GM12878 (cell line): ENCODE measurements at regions not wholly inside any gene's neighbourhood (a gene's known extent, or its start where the extent isn't known, plus 50 kb on each side); places are given as distances from the start of the nearest gene placed in this dataset.

Experiments used
- ATF2 ChIP-seq: IDR thresholded peaks from 2 replicates; pipeline ENCODE4 v1.6.1; 2012; ENCODE audit warnings: low read length, inconsistent platforms
- BCL11A ChIP-seq: IDR thresholded peaks from 2 replicates; pipeline ENCODE4 v1.6.1; 2011; ENCODE audit warnings: low read depth, low read length
- CBFB ChIP-seq: IDR thresholded peaks from 2 replicates; pipeline ENCODE4 v1.6.1; 2016; ENCODE audit warnings: antibody characterized with exemption, low read depth
- EED ChIP-seq: sonication (generic); IDR thresholded peaks from 2 replicates; pipeline ENCODE4 v1.6.1; 2016; ENCODE audit warnings: antibody characterized with exemption, low read depth
- EP300 ChIP-seq, 2 experiments: fragments of 150-350 bp in 1 of 2; IDR thresholded peaks; 2 replicates each; pipeline ENCODE4 v1.6.1; 2011 to 2012; ENCODE audit warnings: low read depth in 2 of 2, low read length in 2 of 2, borderline replicate concordance in 1 of 2, improper control_type of control experiment in 1 of 2, inconsistent platforms in 1 of 2; ENCODE audit not compliant: control insufficient read depth in 1 of 2
- HDGF ChIP-seq: fragments of 450-650 bp; IDR thresholded peaks from 2 replicates; pipeline ENCODE4 v1.6.1; 2016; ENCODE audit warnings: antibody characterized with exemption
- IRF4 ChIP-seq: IDR thresholded peaks from 2 replicates; pipeline ENCODE4 v1.6.1; 2011; ENCODE audit warnings: low read depth, low read length
- JUNB ChIP-seq: IDR thresholded peaks from 2 replicates; pipeline ENCODE4 v1.6.1; 2016; ENCODE audit warnings: antibody characterized with exemption, mild to moderate bottlenecking
- KDM1A ChIP-seq: fragments of 200-600 bp; sonication (generic); IDR thresholded peaks from 2 replicates; pipeline ENCODE4 v1.6.1; 2016; ENCODE audit warnings: borderline replicate concordance
- MTA2 ChIP-seq: fragments of 450-650 bp; IDR thresholded peaks from 2 replicates; pipeline ENCODE4 v1.6.1; 2016; ENCODE audit warnings: low read depth, mild to moderate bottlenecking, moderate library complexity
- MTA3 ChIP-seq: IDR thresholded peaks from 2 replicates; pipeline ENCODE4 v1.6.1; 2012; ENCODE audit warnings: low read length, inconsistent platforms, borderline replicate concordance
- POLR2AphosphoS5 ChIP-seq: IDR thresholded peaks from 2 replicates; pipeline ENCODE4 v1.6.1; 2011; ENCODE audit warnings: mild to moderate bottlenecking, low read length, inconsistent platforms
- POU2F2 ChIP-seq: IDR thresholded peaks from 3 replicates; pipeline ENCODE4 v1.6.1; 2011; ENCODE audit warnings: low read depth, mild to moderate bottlenecking, low read length, borderline replicate concordance
- RAD51 ChIP-seq: fragments of 450-650 bp; IDR thresholded peaks from 2 replicates; pipeline ENCODE4 v1.6.1; 2016; ENCODE audit warnings: moderate library complexity, mild to moderate bottlenecking, inconsistent platforms
- RB1 ChIP-seq: fragments of 450-650 bp; formaldehyde crosslinking; IDR thresholded peaks from 2 replicates; pipeline ENCODE4 v1.6.1; 2017; ENCODE audit warnings: mild to moderate bottlenecking, borderline replicate concordance
- SP1 ChIP-seq: IDR thresholded peaks from one replicate; pipeline ENCODE4 v1.6.1; 2011; ENCODE audit warnings: low read depth, low read length
- SREBF2 ChIP-seq: IDR thresholded peaks from 2 replicates; pipeline ENCODE4 v1.6.1; 2012; ENCODE audit warnings: mild to moderate bottlenecking, low read length
- STAT1 ChIP-seq: fragments of 450-650 bp; conservative IDR thresholded peaks from 2 replicates; pipeline ENCODE4 v1.6.1; 2014; ENCODE audit warnings: antibody characterized with exemption, mild to moderate bottlenecking
- TAF1 ChIP-seq: IDR thresholded peaks from 2 replicates; pipeline ENCODE4 v1.6.1; 2011; ENCODE audit warnings: mild to moderate bottlenecking, low read depth, low read length, borderline replicate concordance
- TCF12 ChIP-seq: IDR thresholded peaks from 2 replicates; pipeline ENCODE4 v1.6.1; 2011; ENCODE audit warnings: low read depth, mild to moderate bottlenecking, low read length
- YY1 ChIP-seq: IDR thresholded peaks from 2 replicates; pipeline ENCODE4 v1.6.1; 2011; ENCODE audit warnings: low read depth, mild to moderate bottlenecking, low read length
- ZBTB11 ChIP-seq: fragments of 450-650 bp; formaldehyde crosslinking; IDR thresholded peaks from 2 replicates; pipeline ENCODE4 v1.5.0; 2022; ENCODE audit warnings: mild to moderate bottlenecking, missing genetic modification characterization
- ZNF217 ChIP-seq: fragments of 450-650 bp; IDR thresholded peaks from 2 replicates; pipeline ENCODE4 v1.6.1; 2017; ENCODE audit warnings: antibody characterized with exemption, mild to moderate bottlenecking
- ZNF622 ChIP-seq: fragments of 450-650 bp; IDR thresholded peaks from 2 replicates; pipeline ENCODE4 v1.6.1; 2017; ENCODE audit warnings: mild to moderate bottlenecking, inconsistent platforms
- ZNF687 ChIP-seq: fragments of 450-650 bp; IDR thresholded peaks from 2 replicates; pipeline ENCODE4 v1.6.1; 2017; ENCODE audit warnings: mild to moderate bottlenecking, moderate library complexity

- TF ChIP-seq RAD51 (no peak), POU2F2 (peak; percentile 62; the same call in 1 of the 3 replicates), MTA3 (no peak), RB1 (no peak), STAT1 (no peak), KDM1A (no peak), ZNF687 (peak; percentile 73), EP300 (IDR thresholded peaks at IDR 0.05; ENCODE audit: borderline replicate concordance in 1 of 2, control insufficient read depth in 1 of 2, low read depth in 2 of 2, low read length in 2 of 2) (peak; percentile 74 to 94), HDGF (0 out of 2 replicates have a peak, but pooled peaks have one; percentile 60), ZBTB11 (CRISPR knock-in tag) (no peak), BCL11A (peak; percentile 81), SP1 (peak; percentile 65), JUNB (peak; percentile 84), TCF12 (peak; percentile 99), ZNF622 (no peak), IRF4 (0 out of 2 replicates have a peak, but pooled peaks have one; percentile 23), ATF2 (peak; percentile 64; the same call in 1 of the 2 replicates), POLR2AphosphoS5 (no peak), MTA2 (peak; percentile 53), CBFB (peak; percentile 51; the same call in 1 of the 2 replicates), TAF1 (no peak), EED (peak; percentile 57; the same call in 1 of the 2 replicates), SREBF2 (no peak), YY1 (peak; percentile 54), ZNF217 (peak; percentile 57; the same call in 1 of the 2 replicates)
Measured at GRCh38 chr14:105581551-105582341, 55.4 kb downstream of the TMEM121 start (continued).
